GM12873 (cell line): ENCODE measurements at regions not wholly inside any gene's neighbourhood (a gene's known extent, or its start where the extent isn't known, plus 50 kb on each side); places are given as distances from the start of the nearest gene placed in this dataset.

Experiments used
- TF ChIP-seq, protein P1 (sequence below): IDR thresholded peaks from 2 replicates; pipeline ENCODE4 v1.5.1; 2012; ENCODE audit warnings: low read depth, mild to moderate bottlenecking, moderate library complexity, low read length, control low read depth; ENCODE audit not compliant: insufficient read depth; ENCODE audit errors: missing control alignments

DNA sequence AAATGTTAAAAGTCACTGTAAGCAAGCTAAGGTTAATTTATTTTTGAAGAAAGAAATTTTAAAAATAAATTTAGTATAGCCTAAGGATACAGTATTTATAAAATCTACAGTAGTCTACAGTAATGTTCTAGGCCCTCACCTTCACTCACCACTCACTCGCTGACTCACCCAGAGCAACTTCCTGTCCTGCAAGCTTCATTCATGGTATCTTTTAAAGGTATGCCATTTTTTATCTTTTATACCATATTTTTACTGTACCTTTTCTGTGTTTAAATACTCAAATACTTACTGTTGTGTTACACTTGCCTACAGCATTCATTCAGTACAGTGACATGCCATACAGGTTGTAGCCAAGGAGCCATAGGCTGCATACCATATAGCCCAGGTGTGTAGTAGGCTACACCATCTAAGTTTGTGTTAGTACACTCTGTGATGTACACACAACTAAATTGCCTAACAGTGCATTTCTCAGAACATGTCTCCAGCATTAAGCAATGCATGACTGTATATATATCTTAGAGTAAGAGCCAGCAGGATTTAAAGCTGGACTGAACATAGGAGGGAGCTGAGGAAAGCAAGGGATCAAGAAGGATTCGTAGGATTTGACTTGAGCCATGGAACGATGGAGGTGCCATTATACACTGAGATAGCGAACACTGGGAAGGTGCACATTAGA, 83.1 kb upstream of the KLF7 start:
- TF ChIP-seq, protein P1, sequence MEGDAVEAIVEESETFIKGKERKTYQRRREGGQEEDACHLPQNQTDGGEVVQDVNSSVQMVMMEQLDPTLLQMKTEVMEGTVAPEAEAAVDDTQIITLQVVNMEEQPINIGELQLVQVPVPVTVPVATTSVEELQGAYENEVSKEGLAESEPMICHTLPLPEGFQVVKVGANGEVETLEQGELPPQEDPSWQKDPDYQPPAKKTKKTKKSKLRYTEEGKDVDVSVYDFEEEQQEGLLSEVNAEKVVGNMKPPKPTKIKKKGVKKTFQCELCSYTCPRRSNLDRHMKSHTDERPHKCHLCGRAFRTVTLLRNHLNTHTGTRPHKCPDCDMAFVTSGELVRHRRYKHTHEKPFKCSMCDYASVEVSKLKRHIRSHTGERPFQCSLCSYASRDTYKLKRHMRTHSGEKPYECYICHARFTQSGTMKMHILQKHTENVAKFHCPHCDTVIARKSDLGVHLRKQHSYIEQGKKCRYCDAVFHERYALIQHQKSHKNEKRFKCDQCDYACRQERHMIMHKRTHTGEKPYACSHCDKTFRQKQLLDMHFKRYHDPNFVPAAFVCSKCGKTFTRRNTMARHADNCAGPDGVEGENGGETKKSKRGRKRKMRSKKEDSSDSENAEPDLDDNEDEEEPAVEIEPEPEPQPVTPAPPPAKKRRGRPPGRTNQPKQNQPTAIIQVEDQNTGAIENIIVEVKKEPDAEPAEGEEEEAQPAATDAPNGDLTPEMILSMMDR: no peak

DNA sequence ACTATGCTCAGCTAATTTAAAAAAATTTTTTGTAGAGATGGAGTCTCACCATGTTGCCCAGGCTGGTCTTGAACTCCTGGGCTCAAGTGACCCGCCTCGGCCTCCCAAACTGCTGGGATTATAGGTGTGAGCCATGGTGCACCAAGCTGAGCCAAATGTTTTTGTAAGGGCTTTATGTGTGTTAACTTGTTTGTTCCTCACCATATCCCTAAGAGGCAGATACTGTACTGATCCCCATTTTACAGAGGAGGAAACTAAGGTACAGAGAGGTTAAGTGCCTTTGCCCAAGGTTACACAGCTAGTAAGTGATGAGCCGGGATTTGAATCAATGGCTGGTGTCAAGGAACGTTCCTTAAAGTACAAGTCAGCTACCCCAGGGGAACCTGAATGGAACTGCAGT, 85.3 kb upstream of the KLF7 start:
- TF ChIP-seq, protein P1: no peak

DNA sequence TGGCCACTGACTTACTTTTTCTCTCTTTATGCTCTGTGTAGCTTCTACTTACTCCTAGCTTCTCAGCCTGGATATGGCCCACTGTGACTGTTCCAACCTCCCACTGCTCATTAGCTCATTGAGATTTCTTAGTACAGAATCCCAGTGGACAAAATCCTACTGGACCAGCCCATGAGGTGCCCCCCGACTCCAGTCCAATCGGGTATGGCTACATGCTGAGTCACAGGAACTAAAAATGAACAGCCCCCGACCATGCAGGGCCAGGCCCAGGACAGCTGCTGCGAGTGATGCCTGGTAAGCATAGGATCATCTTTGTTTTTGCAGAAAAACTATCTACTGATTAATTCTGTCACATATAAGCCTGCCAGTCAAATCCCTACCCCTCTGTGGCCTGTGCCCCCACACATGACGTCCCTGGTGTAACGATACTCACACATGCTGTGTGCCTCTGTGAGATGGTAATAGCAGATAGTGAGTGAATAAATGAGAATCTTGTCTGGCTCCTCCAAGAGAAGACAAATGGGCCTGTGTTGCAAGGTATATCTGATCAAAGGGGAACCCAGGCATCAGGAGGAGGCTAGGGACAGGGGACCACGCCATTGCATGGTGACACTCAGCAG, 85.9 kb upstream of the KLF7 start:
- TF ChIP-seq, protein P1: no peak

DNA sequence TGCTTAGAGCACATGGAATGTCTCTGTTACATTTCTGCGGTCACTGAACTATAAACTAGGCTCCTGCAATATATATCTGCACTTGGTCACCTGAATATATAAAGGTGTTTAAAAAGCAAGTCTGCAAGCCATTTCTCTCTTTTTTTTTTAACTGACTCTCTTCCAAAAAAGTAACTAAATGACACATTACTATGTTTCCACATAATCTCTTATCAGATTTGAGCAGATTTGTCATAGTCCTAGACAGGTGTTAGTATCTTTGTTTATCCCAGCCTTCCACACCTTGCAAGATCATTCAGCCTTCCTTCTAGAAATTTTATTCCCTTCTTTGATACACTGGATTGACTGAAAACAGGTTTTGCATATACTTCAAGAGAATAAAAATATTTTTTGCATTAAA, 86.7 kb upstream of the KLF7 start:
- TF ChIP-seq, protein P1: no peak

DNA sequence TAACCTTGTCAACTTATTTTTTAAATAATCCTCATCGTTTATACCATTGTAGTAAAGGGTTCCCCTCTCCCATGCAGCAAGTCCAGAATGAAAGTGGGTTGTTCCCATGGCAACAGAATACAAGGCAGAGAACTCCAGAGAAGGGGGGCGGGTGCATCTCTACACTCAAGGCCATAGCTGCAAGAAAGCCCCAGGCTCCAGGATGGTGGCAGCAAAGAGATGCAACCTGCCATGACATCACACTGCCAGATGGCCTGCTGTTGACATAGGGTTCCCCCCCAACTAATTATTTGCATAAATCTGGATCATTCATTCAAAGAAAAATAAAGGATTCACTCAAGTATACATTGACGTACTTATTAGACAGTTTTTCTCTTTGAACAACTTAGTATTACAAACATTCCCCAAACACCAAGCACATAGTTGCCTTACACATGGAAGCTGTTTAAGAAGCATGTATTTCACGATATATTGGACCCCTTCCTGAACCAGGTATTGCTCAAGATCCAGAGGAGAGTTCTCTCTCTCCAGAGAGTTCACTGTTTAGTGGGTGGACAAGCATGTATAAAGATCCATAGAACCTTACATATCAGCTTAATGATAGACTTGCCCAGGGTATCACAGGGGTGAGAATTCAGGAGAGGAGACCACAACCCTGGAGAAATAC, 87.4 kb upstream of the KLF7 start:
- TF ChIP-seq, protein P1: no peak

DNA sequence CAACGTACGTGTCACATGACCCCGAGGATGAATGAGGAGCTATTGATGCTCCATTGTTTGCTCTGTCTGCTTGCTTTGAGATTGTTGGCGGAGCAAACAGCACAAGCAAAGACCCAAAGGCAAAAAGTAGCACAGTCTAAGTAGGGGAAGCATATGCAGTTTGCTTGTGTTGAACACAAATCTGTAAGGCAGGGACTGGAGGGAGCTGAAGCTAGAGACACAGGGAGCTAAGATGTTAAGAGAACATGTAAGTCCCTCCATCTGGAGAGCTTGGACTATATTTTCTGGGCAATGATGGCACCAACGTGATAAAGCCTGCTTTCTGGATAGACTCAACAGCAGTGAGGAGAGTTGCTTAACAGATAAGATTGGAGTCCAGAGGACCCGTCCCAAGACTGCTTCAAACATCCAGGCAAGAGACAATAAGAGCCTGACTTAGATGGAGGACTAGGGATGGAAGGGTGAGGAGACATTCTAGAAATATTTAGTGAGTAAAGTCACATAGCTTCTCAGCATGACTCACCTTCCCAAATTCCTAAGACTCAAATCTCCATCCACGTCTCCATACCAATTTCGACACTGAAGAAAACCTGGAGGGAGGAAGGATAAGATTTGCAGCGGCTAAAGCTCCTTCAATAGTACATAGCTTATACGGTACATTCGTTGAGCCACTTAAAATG, 88.1 kb upstream of the KLF7 start:
- TF ChIP-seq, protein P1: no peak
